Activated CD4-positive, alpha-beta memory T cell treated with anti-CD3 and anti-CD28 coated beads, Interleukin-2, amount 10 ng/mL, durations not matched to agents 7 days and 5 days (primary cell): ENCODE measurements at regions not wholly inside any gene's neighbourhood (a gene's known extent, or its start where the extent isn't known, plus 50 kb on each side); places are given as distances from the start of the nearest gene placed in this dataset.

Experiments
- CTCF ChIA-PET: fragments of 350-600 bp; sonication (Branson Sonifier 250); formaldehyde crosslinking; loops from one replicate; lab custom pipeline; 2021; ENCODE audit warnings: antibody characterized with exemption, inconsistent platforms; lab: Charles Lee
- POLR2A ChIA-PET: fragments of 350-600 bp; sonication (Branson Sonifier 250); formaldehyde crosslinking; loops from one replicate; lab custom pipeline; 2021; ENCODE audit warnings: antibody characterized with exemption; lab: Charles Lee
- DNase-seq: peaks from one replicate; pipeline ENCODE4 v3.0.0-alpha.2; 2020
- H3K27ac Mint-ChIP-seq: one replicate; pipeline ENCODE4 v1.8.0; 2021; ENCODE audit warnings: mild to moderate bottlenecking, mixed read lengths
- H3K27me3 Mint-ChIP-seq: one replicate; pipeline ENCODE4 v1.8.0; 2021; ENCODE audit warnings: mixed read lengths
- H3K36me3 Mint-ChIP-seq: one replicate; pipeline ENCODE4 v1.8.0; 2021; ENCODE audit warnings: low read depth, mixed read lengths
- H3K4me1 Mint-ChIP-seq: one replicate; pipeline ENCODE4 v1.8.0; 2021; ENCODE audit warnings: mixed read lengths
- H3K4me3 Mint-ChIP-seq: one replicate; pipeline ENCODE4 v1.8.0; 2021; ENCODE audit warnings: mild to moderate bottlenecking, mixed read lengths
- H3K9me3 Mint-ChIP-seq: one replicate; pipeline ENCODE4 v1.8.0; 2021; ENCODE audit warnings: mixed read lengths

GRCh38 chr4:14249226-14249625, 621.7 kb upstream of the BOD1L1 start:
- Mint-ChIP-seq H3K9me3 (no peaks in the 10 kb centered on the region), H3K27ac (no peak overlapping the region), H3K4me1 (no peaks in the 10 kb centered on the region), H3K27me3 (no peaks in the 10 kb centered on the region), H3K4me3 (no peak overlapping the region), H3K36me3 (no peaks in the 10 kb centered on the region)
- POLR2A ChIA-PET: no interaction called here
- no peak for DNase-seq
- CTCF ChIA-PET: no interaction called here

- no peak overlapping the region for H3K4me3 Mint-ChIP-seq
- no peaks in the 10 kb centered on the region for H3K27me3 Mint-ChIP-seq
- no peaks in the 10 kb centered on the region for H3K36me3 Mint-ChIP-seq
- POLR2A ChIA-PET: no interaction called here
- H3K9me3 Mint-ChIP-seq: no peaks in the 10 kb centered on the region
- no peaks in the 10 kb centered on the region for H3K4me1 Mint-ChIP-seq
- DNase-seq: no peak
- CTCF ChIA-PET: no interaction called here
- H3K27ac Mint-ChIP-seq: no peak overlapping the region
Observed at GRCh38 chr4:14254252-14254651, 626.7 kb upstream of the BOD1L1 start.

GRCh38 chr4:14254926-14255325, 627.4 kb upstream of the BOD1L1 start:
- no peak for DNase-seq
- Mint-ChIP-seq H3K36me3 (no peaks in the 10 kb centered on the region), H3K9me3 (no peaks in the 10 kb centered on the region), H3K4me3 (no peak overlapping the region), H3K27ac (no peak overlapping the region), H3K4me1 (no peaks in the 10 kb centered on the region), H3K27me3 (no peaks in the 10 kb centered on the region)
- CTCF ChIA-PET: no interaction called here
- POLR2A ChIA-PET: no interaction called here

GRCh38 chr4:14257903-14258302, 630.4 kb upstream of the BOD1L1 start:
- Mint-ChIP-seq H3K4me1 (no peaks in the 10 kb centered on the region), H3K36me3 (no peaks in the 10 kb centered on the region), H3K9me3 (peaks cover 2% of the 10 kb centered on the region), H3K27ac (no peak overlapping the region), H3K4me3 (no peak overlapping the region), H3K27me3 (no peaks in the 10 kb centered on the region)
- DNase-seq: no peak
- CTCF ChIA-PET: no interaction called here
- POLR2A ChIA-PET: no interaction called here

- ChIA-PET CTCF (no interaction called here), POLR2A (no interaction called here)
- Mint-ChIP-seq H3K4me1 (no peaks in the 10 kb centered on the region), H3K36me3 (no peaks in the 10 kb centered on the region), H3K4me3 (no peak overlapping the region), H3K9me3 (peaks cover 2% of the 10 kb centered on the region), H3K27me3 (no peaks in the 10 kb centered on the region), H3K27ac (no peak overlapping the region)
- DNase-seq: no peak
Observed at GRCh38 chr4:14259936-14260335, 632.4 kb upstream of the BOD1L1 start.

- ChIA-PET POLR2A (no interaction called here), CTCF (interaction anchor here (0.7 kb wide), 1 partner anchor 106 kb away, joined by 3 read pairs; no protein-coding TSS in a partner anchor)
- no peak for DNase-seq
- H3K27me3 Mint-ChIP-seq: no peaks in the 10 kb centered on the region
- no peaks in the 10 kb centered on the region for H3K4me1 Mint-ChIP-seq
- H3K4me3 Mint-ChIP-seq: no peak overlapping the region
- H3K27ac Mint-ChIP-seq: no peak overlapping the region
- H3K9me3 Mint-ChIP-seq: peaks cover 2% of the 10 kb centered on the region
- H3K36me3 Mint-ChIP-seq: no peaks in the 10 kb centered on the region
Observed at GRCh38 chr4:14260591-14260990, 633.1 kb upstream of the BOD1L1 start.

GRCh38 chr4:14262221-14262620, 634.7 kb upstream of the BOD1L1 start:
- Mint-ChIP-seq H3K27ac (no peak overlapping the region), H3K4me3 (no peak overlapping the region), H3K27me3 (no peaks in the 10 kb centered on the region), H3K4me1 (no peaks in the 10 kb centered on the region), H3K9me3 (peaks cover 2% of the 10 kb centered on the region), H3K36me3 (no peaks in the 10 kb centered on the region)
- CTCF ChIA-PET: no interaction called here
- POLR2A ChIA-PET: no interaction called here
- no peak for DNase-seq

GRCh38 chr4:14264437-14264836, 636.9 kb upstream of the BOD1L1 start:
- H3K4me3 Mint-ChIP-seq: no peak overlapping the region
- CTCF ChIA-PET: no interaction called here
- no peak overlapping the region for H3K27ac Mint-ChIP-seq
- no peaks in the 10 kb centered on the region for H3K4me1 Mint-ChIP-seq
- H3K36me3 Mint-ChIP-seq: no peaks in the 10 kb centered on the region
- H3K9me3 Mint-ChIP-seq: peaks cover 2% of the 10 kb centered on the region
- POLR2A ChIA-PET: no interaction called here
- H3K27me3 Mint-ChIP-seq: no peaks in the 10 kb centered on the region
- no peak for DNase-seq

- Mint-ChIP-seq H3K9me3 (peaks cover 2% of the 10 kb centered on the region), H3K4me3 (no peak overlapping the region), H3K27me3 (no peaks in the 10 kb centered on the region), H3K4me1 (no peaks in the 10 kb centered on the region), H3K27ac (no peak overlapping the region), H3K36me3 (no peaks in the 10 kb centered on the region)
- POLR2A ChIA-PET: no interaction called here
- CTCF ChIA-PET: no interaction called here
- no peak for DNase-seq
Observed at GRCh38 chr4:14265651-14266050, 638.1 kb upstream of the BOD1L1 start.

GRCh38 chr4:14267373-14268060, 640.0 kb upstream of the BOD1L1 start:
- CTCF ChIA-PET: no interaction called here
- no peak for DNase-seq
- POLR2A ChIA-PET: no interaction called here

GRCh38 chr4:14269824-14270223, 642.3 kb upstream of the BOD1L1 start:
- Mint-ChIP-seq H3K27ac (no peak overlapping the region), H3K36me3 (no peaks in the 10 kb centered on the region), H3K4me1 (no peaks in the 10 kb centered on the region), H3K4me3 (no peak overlapping the region), H3K9me3 (no peaks in the 10 kb centered on the region), H3K27me3 (no peaks in the 10 kb centered on the region)
- CTCF ChIA-PET: no interaction called here
- DNase-seq: no peak
- POLR2A ChIA-PET: no interaction called here

More at GRCh38 chr4:14267373-14268060, 640.0 kb upstream of the BOD1L1 start:
- Mint-ChIP-seq H3K4me3 (no peak overlapping the region), H3K36me3 (no peaks in the 10 kb centered on the region), H3K27ac (no peak overlapping the region), H3K4me1 (no peaks in the 10 kb centered on the region), H3K27me3 (no peaks in the 10 kb centered on the region), H3K9me3 (no peaks in the 10 kb centered on the region)

- Mint-ChIP-seq H3K4me3 (no peak overlapping the region), H3K4me1 (no peaks in the 10 kb centered on the region), H3K27me3 (no peaks in the 10 kb centered on the region), H3K27ac (no peak overlapping the region), H3K9me3 (no peaks in the 10 kb centered on the region), H3K36me3 (no peaks in the 10 kb centered on the region)
- DNase-seq: no peak
- POLR2A ChIA-PET: no interaction called here
- CTCF ChIA-PET: no interaction called here
Observed at GRCh38 chr4:14272206-14272605, 644.7 kb upstream of the BOD1L1 start.

- CTCF ChIA-PET: no interaction called here
- no peak overlapping the region for H3K4me3 Mint-ChIP-seq
Observed at GRCh38 chr4:14277505-14277904, 650.0 kb upstream of the BOD1L1 start.

GRCh38 chr4:14280567-14280966, 653.0 kb upstream of the BOD1L1 start:
- ChIA-PET CTCF (no interaction called here), POLR2A (no interaction called here)
- Mint-ChIP-seq H3K9me3 (no peaks in the 10 kb centered on the region), H3K4me3 (no peak overlapping the region), H3K27me3 (no peaks in the 10 kb centered on the region), H3K36me3 (no peaks in the 10 kb centered on the region), H3K27ac (no peak overlapping the region), H3K4me1 (no peaks in the 10 kb centered on the region)
- DNase-seq: no peak

More at GRCh38 chr4:14277505-14277904, 650.0 kb upstream of the BOD1L1 start:
- H3K4me1 Mint-ChIP-seq: no peaks in the 10 kb centered on the region
- no peaks in the 10 kb centered on the region for H3K9me3 Mint-ChIP-seq
- no peak overlapping the region for H3K27ac Mint-ChIP-seq
- DNase-seq: no peak
- H3K27me3 Mint-ChIP-seq: no peaks in the 10 kb centered on the region
- POLR2A ChIA-PET: no interaction called here
- H3K36me3 Mint-ChIP-seq: no peaks in the 10 kb centered on the region
